ENCODE measurements at regions not wholly inside any gene's neighbourhood (a gene's known extent, or its start where the extent isn't known, plus 50 kb on each side); places are given as distances from the start of the nearest gene placed in this dataset.

GRCh38 chr12:92583910-92584309 lies 118.9 kb upstream of the PLEKHG7 start:
- no peak for TF ChIP-seq GATA3 (IDR thresholded peaks at IDR 0.05; ENCODE audit: low read depth, low read length)
- TF ChIP-seq GATA2 (IDR thresholded peaks at IDR 0.05; ENCODE audit: low read depth, low read length): no peak
